ENCODE measurements at regions not wholly inside any gene's neighbourhood (a gene's known extent, or its start where the extent isn't known, plus 50 kb on each side); places are given as distances from the start of the nearest gene placed in this dataset.

DNA sequence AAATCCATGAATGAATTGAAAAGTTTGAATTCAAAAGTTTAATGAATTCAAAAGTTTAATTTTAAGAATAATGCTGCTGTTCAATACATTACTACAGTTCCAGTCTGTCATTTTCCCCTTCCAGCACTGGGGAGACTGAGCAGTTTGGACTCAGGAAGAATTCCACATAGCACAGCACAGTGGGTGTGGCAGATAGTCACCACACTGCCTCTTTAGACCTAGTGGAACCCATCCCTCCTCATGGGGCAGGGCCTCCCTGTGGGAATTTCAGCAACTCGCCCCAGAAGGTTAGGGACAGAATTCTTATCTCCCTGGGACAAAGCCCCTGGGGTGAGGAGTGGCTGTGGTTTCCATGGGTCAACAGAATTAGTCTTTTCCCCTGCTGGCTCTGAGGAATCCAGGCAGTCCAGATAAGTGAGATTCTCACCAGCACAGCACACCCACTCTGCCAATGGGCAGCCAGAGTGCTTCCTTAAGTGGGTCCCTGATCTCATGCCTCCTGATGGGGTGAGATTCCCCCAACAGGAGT, 442.0 kb upstream of the SYT4 start:
- Histone ChIP-seq H3K36me3 (no peaks in the 10 kb centered on the region), H3K27me3 (no peaks in the 10 kb centered on the region), H3K27ac (no peak overlapping the region), H3K4me3 (no peak overlapping the region), H3K4me1 (no peaks in the 10 kb centered on the region), H3K9me3 (peaks cover 0 to 29% (median 0%) of the 10 kb centered on the region in 3 donors)
- ATAC-seq = no peak
- TF ChIP-seq EP300 (IDR thresholded peaks at IDR 0.05) = no peak
- TF ChIP-seq, protein P1, sequence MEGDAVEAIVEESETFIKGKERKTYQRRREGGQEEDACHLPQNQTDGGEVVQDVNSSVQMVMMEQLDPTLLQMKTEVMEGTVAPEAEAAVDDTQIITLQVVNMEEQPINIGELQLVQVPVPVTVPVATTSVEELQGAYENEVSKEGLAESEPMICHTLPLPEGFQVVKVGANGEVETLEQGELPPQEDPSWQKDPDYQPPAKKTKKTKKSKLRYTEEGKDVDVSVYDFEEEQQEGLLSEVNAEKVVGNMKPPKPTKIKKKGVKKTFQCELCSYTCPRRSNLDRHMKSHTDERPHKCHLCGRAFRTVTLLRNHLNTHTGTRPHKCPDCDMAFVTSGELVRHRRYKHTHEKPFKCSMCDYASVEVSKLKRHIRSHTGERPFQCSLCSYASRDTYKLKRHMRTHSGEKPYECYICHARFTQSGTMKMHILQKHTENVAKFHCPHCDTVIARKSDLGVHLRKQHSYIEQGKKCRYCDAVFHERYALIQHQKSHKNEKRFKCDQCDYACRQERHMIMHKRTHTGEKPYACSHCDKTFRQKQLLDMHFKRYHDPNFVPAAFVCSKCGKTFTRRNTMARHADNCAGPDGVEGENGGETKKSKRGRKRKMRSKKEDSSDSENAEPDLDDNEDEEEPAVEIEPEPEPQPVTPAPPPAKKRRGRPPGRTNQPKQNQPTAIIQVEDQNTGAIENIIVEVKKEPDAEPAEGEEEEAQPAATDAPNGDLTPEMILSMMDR (IDR thresholded peaks at IDR 0.05) = no peak
- TF ChIP-seq POLR2AphosphoS5 (IDR thresholded peaks at IDR 0.05) = no peak
- TF ChIP-seq POLR2A (IDR thresholded peaks at IDR 0.05) = no peak
- WGBS, 2 donors (ENCODE audit: low coverage in 1 of 2) = no CpG with 5 or more reads among the region's 1 CpG

GRCh38 chr18:43720041-43720440, 442.8 kb upstream of the SYT4 start:
- Histone ChIP-seq H3K27me3 (no peaks in the 10 kb centered on the region), H3K27ac (no peak overlapping the region), H3K4me3 (no peak overlapping the region), H3K4me1 (no peaks in the 10 kb centered on the region), H3K9me3 (peaks cover 0 to 29% (median 0%) of the 10 kb centered on the region in 3 donors), H3K36me3 (no peaks in the 10 kb centered on the region)
- TF ChIP-seq POLR2AphosphoS5 (IDR thresholded peaks at IDR 0.05) = no peak
- TF ChIP-seq POLR2A (IDR thresholded peaks at IDR 0.05) = no peak
- TF ChIP-seq, protein P1 (IDR thresholded peaks at IDR 0.05) = no peak
- TF ChIP-seq EP300 (IDR thresholded peaks at IDR 0.05) = no peak
- WGBS, 2 donors (ENCODE audit: low coverage in 1 of 2) = 67 to 85% methylated on average over 2 of the region's 2 CpGs
- no peak for ATAC-seq

GRCh38 chr18:43735570-43735969, 458.3 kb upstream of the SYT4 start:
- no peak for ATAC-seq
- H3K27me3 ChIP-seq = no peaks in the 10 kb centered on the region
- 58 to 85% methylated on average over 2 of the region's 2 CpGs for WGBS, 2 donors (ENCODE audit: low coverage in 1 of 2)
- H3K36me3 ChIP-seq = no peaks in the 10 kb centered on the region
- no peaks in the 10 kb centered on the region for H3K4me1 ChIP-seq
- peaks cover 0 to 3% (median 0%) of the 10 kb centered on the region in 3 donors for H3K9me3 ChIP-seq
- H3K4me3 ChIP-seq = no peak overlapping the region
- TF ChIP-seq EP300 (IDR thresholded peaks at IDR 0.05) (no peak), POLR2AphosphoS5 (IDR thresholded peaks at IDR 0.05) (no peak), POLR2A (IDR thresholded peaks at IDR 0.05) (no peak)
- TF ChIP-seq, protein P1 (IDR thresholded peaks at IDR 0.05) = no peak
- H3K27ac ChIP-seq = no peak overlapping the region

DNA sequence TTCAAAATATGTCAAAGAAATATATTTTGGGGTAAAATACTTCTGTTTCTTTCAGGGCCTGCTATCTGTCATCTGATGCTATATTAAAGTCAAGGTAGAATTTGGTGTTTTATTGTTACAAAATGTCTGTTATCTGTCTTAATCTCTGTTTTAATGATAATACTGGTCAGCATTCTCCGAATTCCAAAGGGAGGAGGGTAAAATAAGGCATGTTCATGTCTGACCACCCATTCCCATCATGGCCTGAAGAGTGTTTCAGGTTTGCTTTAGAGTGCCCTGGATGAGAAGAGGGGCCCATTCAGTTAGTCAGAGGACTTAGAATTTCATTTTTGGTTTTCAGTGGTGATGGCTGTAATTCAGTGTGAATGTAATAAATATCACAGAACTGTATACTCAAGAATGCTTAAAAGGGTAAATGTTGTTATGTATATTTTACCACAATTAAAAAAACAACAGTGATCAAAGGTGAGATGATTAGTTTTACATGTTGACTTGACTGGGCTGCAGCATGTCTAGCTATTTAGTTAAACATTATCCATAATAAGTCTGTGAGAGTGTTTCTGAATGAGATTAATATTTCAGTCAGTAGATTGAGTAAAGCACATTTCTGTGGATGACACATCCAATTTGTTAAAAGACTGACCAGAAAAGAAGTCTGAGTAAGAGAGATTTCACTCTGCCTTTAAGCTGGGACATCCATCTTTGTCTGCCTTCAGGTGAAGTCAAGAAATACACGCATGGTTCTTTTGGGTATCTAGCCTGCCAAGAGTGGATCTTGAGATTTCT, 467.9 kb upstream of the SYT4 start:
- H3K4me1 ChIP-seq = no peaks in the 10 kb centered on the region
- H3K4me3 ChIP-seq = no peak overlapping the region
- WGBS, 2 donors (ENCODE audit: low coverage in 1 of 2) = 81 to 94% methylated on average over 2 of the region's 2 CpGs
- ATAC-seq = no peak
- TF ChIP-seq EP300 (IDR thresholded peaks at IDR 0.05) = no peak
- no peak for TF ChIP-seq POLR2AphosphoS5 (IDR thresholded peaks at IDR 0.05)
- TF ChIP-seq POLR2A (IDR thresholded peaks at IDR 0.05) = no peak
- TF ChIP-seq, protein P1 (IDR thresholded peaks at IDR 0.05) = no peak
- no peak overlapping the region for H3K27ac ChIP-seq
- no peaks in the 10 kb centered on the region for H3K27me3 ChIP-seq
- peaks cover 0 to 20% (median 0%) of the 10 kb centered on the region in 3 donors for H3K9me3 ChIP-seq
- H3K36me3 ChIP-seq = no peaks in the 10 kb centered on the region

GRCh38 chr18:43751203-43751602, 473.9 kb upstream of the SYT4 start:
- H3K4me1 ChIP-seq = no peaks in the 10 kb centered on the region
- H3K27me3 ChIP-seq = no peaks in the 10 kb centered on the region
- no peak overlapping the region for H3K4me3 ChIP-seq
- no peak overlapping the region for H3K27ac ChIP-seq
- TF ChIP-seq EP300 (IDR thresholded peaks at IDR 0.05) = no peak
- no peak for TF ChIP-seq POLR2AphosphoS5 (IDR thresholded peaks at IDR 0.05)
- TF ChIP-seq, protein P1 (IDR thresholded peaks at IDR 0.05) = no peak
- TF ChIP-seq POLR2A (IDR thresholded peaks at IDR 0.05) = no peak
- peaks cover 0 to 40% (median 0%) of the 10 kb centered on the region in 3 donors for H3K9me3 ChIP-seq
- no peaks in the 10 kb centered on the region for H3K36me3 ChIP-seq
- ATAC-seq = no peak

All from gastroesophageal sphincter (tissue), 4 donors.